Breast epithelium (tissue), 4 donors: ENCODE measurements at regions not wholly inside any gene's neighbourhood (a gene's known extent, or its start where the extent isn't known, plus 50 kb on each side); places are given as distances from the start of the nearest gene placed in this dataset.

Experiments
- DNase-seq, 2 donors: peaks; one replicate each; pipeline ENCODE4 v3.0.0-alpha.2; 2019; ENCODE audit warnings: low spot score in 2 of 2
- H3K27ac ChIP-seq, 2 donors: fragments of 200-600 bp; sonication (generic) in 1 of 2; one replicate each; pipeline ENCODE4 v1.5.1; 2016 to 2019; ENCODE audit warnings: mild to moderate bottlenecking in 1 of 2
- H3K27me3 ChIP-seq, 2 donors: fragments of 200-600 bp; sonication (generic) in 1 of 2; one replicate each; pipeline versions ENCODE4 v1.5.1 to v1.6.0; 2017 to 2019; ENCODE audit warnings: control low read depth in 1 of 2, mild to moderate bottlenecking in 1 of 2
- H3K36me3 ChIP-seq: fragments of 200-600 bp; one replicate; pipeline ENCODE4 v1.5.1; 2019
- H3K4me1 ChIP-seq, 2 donors: fragments of 200-600 bp; sonication (generic); one replicate each; pipeline ENCODE4 v1.5.1; 2016 to 2019; ENCODE audit warnings: control low read depth in 1 of 2
- H3K4me3 ChIP-seq, 3 donors: fragments of 200-600 bp; sonication (generic); 1 replicate in 2 of 3; 2 replicates in 1 of 3; pipeline ENCODE4 v1.5.1; 2016 to 2019; ENCODE audit warnings: mild to moderate bottlenecking in 3 of 3, moderate library complexity in 2 of 3
- H3K9me3 ChIP-seq, 2 donors: fragments of 200-600 bp; sonication (generic) in 1 of 2; one replicate each; pipeline ENCODE4 v1.5.1; 2016 to 2019; ENCODE audit warnings: control low read depth in 1 of 2
- POLR2A ChIP-seq: fragments of 450-650 bp; IDR thresholded peaks from one replicate; pipeline ENCODE4 v1.6.1; 2016; ENCODE audit warnings: antibody characterized with exemption, mild to moderate bottlenecking, moderate library complexity
- POLR2AphosphoS5 ChIP-seq, 3 donors: sonication (generic); formaldehyde crosslinking; IDR thresholded peaks; one replicate each; pipeline ENCODE4 v1.6.1; 2017; ENCODE audit warnings: antibody characterized with exemption in 3 of 3
- intact Hi-C: fragments of 100-400 bp; cut with DNase I; formaldehyde crosslinking; loops from one replicate; pipeline ENCODE4 v1.15.1; 2023; ENCODE audit warnings: low total_unique reads
- TF ChIP-seq, protein P1 (sequence below), 3 donors: fragments of 450-650 bp; IDR thresholded peaks; one replicate each; pipeline ENCODE4 v1.5.1; 2016 to 2017; ENCODE audit warnings: antibody characterized with exemption in 3 of 3, mild to moderate bottlenecking in 3 of 3, moderate library complexity in 3 of 3

DNA sequence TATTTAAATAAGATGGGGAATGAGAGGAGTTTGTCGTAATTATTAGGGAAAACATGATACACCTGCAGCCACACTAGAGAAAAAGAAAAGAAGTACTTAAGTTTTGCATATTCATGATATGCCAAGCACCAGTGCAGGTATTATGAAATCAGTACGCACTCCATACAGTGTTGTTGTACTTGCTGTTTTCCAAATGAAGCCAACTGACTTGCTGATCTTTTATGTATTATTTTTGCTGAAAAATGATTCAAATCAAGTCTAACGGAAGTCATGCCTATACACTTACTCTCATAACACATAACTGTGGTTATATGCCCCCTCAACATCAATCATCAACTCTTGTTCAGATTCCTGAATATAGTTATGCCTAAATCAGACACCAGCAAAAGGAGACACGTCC, 584.9 kb upstream of the EYS start:
- no peaks in the 10 kb centered on the region for H3K27me3 ChIP-seq
- no peaks in the 10 kb centered on the region for H3K9me3 ChIP-seq
- DNase-seq: no peak
- no peaks in the 10 kb centered on the region for H3K36me3 ChIP-seq
- no peak overlapping the region for H3K4me3 ChIP-seq
- no peaks in the 10 kb centered on the region for H3K4me1 ChIP-seq
- intact Hi-C loops: no loop called here
- H3K27ac ChIP-seq: no peak overlapping the region
- TF ChIP-seq, protein P1, sequence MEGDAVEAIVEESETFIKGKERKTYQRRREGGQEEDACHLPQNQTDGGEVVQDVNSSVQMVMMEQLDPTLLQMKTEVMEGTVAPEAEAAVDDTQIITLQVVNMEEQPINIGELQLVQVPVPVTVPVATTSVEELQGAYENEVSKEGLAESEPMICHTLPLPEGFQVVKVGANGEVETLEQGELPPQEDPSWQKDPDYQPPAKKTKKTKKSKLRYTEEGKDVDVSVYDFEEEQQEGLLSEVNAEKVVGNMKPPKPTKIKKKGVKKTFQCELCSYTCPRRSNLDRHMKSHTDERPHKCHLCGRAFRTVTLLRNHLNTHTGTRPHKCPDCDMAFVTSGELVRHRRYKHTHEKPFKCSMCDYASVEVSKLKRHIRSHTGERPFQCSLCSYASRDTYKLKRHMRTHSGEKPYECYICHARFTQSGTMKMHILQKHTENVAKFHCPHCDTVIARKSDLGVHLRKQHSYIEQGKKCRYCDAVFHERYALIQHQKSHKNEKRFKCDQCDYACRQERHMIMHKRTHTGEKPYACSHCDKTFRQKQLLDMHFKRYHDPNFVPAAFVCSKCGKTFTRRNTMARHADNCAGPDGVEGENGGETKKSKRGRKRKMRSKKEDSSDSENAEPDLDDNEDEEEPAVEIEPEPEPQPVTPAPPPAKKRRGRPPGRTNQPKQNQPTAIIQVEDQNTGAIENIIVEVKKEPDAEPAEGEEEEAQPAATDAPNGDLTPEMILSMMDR (IDR thresholded peaks at IDR 0.05): no peak
- TF ChIP-seq POLR2A (no peak), POLR2AphosphoS5 (IDR thresholded peaks at IDR 0.05) (no peak)

DNA sequence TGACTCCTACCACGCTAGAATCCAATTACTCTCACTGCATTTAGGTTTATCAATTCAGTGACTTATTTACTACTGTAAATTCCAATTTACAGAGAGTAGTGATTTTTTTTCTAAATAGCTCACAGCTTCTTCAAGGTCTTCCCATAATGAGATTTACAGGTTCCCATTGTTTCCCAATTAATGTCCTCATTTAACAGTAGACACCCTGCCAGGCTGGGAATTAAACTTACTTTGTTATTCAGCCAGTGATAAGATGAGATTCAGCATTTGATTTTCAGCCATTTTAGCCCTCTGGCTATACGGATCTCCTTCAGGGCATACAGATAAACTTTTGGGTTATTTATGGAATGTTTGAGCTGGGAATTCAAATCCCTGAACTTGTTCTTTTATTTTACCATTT, 582.9 kb upstream of the EYS start:
- intact Hi-C loops: no loop called here
- Histone ChIP-seq H3K4me1 (no peaks in the 10 kb centered on the region), H3K36me3 (no peaks in the 10 kb centered on the region), H3K9me3 (no peaks in the 10 kb centered on the region), H3K27ac (no peak overlapping the region), H3K4me3 (no peak overlapping the region), H3K27me3 (no peaks in the 10 kb centered on the region)
- no peak for TF ChIP-seq POLR2A
- no peak for TF ChIP-seq POLR2AphosphoS5 (IDR thresholded peaks at IDR 0.05)
- TF ChIP-seq, protein P1 (IDR thresholded peaks at IDR 0.05): no peak
- DNase-seq: no peak

DNA sequence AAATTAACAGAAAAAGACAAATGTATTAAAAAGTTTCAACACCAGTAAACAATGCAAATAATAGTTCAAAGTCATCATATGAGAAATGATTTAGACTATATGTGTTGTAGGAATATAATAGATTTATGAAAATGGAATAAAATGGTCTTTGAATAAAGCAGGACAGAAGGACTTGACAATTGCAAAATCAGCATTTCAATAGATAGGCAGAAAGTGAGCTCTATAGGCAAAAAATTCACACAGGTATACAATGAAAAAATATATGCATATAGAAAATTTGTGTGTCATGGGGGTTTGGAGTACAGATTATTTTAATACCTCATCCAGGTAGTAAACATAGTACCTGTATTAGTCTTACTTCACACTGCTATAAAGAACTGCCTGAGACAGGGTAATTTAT, 571.1 kb upstream of the EYS start:
- H3K36me3 ChIP-seq: peaks cover 5% of the 10 kb centered on the region
- DNase-seq: no peak
- H3K9me3 ChIP-seq: no peaks in the 10 kb centered on the region
- H3K27ac ChIP-seq: no peak overlapping the region
- H3K4me1 ChIP-seq: no peaks in the 10 kb centered on the region
- H3K4me3 ChIP-seq: no peak overlapping the region
- intact Hi-C loops: no loop called here
- no peaks in the 10 kb centered on the region for H3K27me3 ChIP-seq
- TF ChIP-seq POLR2A (no peak), POLR2AphosphoS5 (IDR thresholded peaks at IDR 0.05) (no peak)
- TF ChIP-seq, protein P1 (IDR thresholded peaks at IDR 0.05): no peak

DNA sequence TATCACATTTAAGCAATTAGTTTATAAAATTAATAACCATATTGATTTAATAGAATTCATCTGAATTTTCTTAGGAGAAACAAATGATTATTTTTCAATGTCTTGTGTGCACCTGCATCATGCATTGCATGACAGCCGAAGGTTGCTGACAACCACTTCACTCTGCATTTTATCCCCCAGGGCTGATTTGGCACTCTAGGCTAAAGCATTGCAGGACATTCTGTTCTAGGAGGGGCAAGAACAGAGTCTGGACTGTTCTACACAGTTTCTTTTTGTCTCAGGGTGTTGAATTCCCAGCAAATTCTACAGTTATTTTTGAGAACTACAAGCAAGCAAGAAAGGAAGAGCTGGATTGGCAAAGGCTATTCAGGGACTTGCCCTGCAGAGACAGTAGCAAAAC, 570.4 kb upstream of the EYS start:
- intact Hi-C loops: no loop called here

DNA sequence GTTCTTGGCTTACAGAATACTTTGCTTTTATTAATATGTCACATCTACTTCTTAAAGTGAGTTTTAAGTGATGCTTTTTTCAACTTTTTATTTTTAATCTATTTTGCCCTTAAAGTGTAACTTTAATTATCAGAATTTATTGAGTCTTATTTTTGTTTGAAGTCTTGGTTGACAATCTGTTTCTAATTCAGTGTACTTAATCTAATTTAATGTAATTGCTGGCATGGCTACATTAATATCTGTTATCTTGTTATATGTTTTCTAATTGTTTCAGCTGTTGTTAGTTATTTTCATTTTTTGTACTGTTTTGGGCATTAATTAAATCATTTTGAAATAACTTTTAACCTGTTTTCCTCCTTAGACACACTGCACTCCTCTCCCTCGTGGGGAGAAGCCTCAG, 558.7 kb upstream of the EYS start:
- no peaks in the 10 kb centered on the region for H3K4me1 ChIP-seq
- TF ChIP-seq POLR2AphosphoS5 (IDR thresholded peaks at IDR 0.05) (no peak), POLR2A (no peak)
- TF ChIP-seq, protein P1 (IDR thresholded peaks at IDR 0.05): no peak
- no peak overlapping the region for H3K27ac ChIP-seq
- no peaks in the 10 kb centered on the region for H3K36me3 ChIP-seq
- intact Hi-C loops: no loop called here
- DNase-seq: no peak
- H3K4me3 ChIP-seq: no peak overlapping the region
- no peaks in the 10 kb centered on the region for H3K27me3 ChIP-seq
- H3K9me3 ChIP-seq: no peaks in the 10 kb centered on the region

More for the DNA sequence above, 570.4 kb upstream of the EYS start:
- Histone ChIP-seq H3K27ac (no peak overlapping the region), H3K4me3 (no peak overlapping the region), H3K27me3 (no peaks in the 10 kb centered on the region), H3K36me3 (peaks cover under 1% of the 10 kb centered on the region), H3K4me1 (no peaks in the 10 kb centered on the region), H3K9me3 (no peaks in the 10 kb centered on the region)
- DNase-seq: no peak
- no peak for TF ChIP-seq POLR2AphosphoS5 (IDR thresholded peaks at IDR 0.05)
- TF ChIP-seq POLR2A: no peak
- TF ChIP-seq, protein P1 (IDR thresholded peaks at IDR 0.05): no peak
